ENCODE measurements at regions not wholly inside any gene's neighbourhood (a gene's known extent, or its start where the extent isn't known, plus 50 kb on each side); places are given as distances from the start of the nearest gene placed in this dataset.
A peak's percentile ranks its signal among the peaks of the same experiment; 100 is the strongest.

- TF ChIP-seq BCL11A (IDR thresholded peaks at IDR 0.05; ENCODE audit: low read depth in 2 of 2, low read length in 2 of 2), result no peak
- no peak for TF ChIP-seq HDAC2 (IDR thresholded peaks at IDR 0.05; ENCODE audit: borderline replicate concordance in 1 of 2, low read depth in 2 of 2, low read length in 2 of 2)
- no peak for TF ChIP-seq CBX8 (IDR thresholded peaks at IDR 0.05; ENCODE audit: borderline replicate concordance, low read depth, low read length)
- no peak for TF ChIP-seq MAX (IDR thresholded peaks at IDR 0.05)
- TF ChIP-seq POLR2AphosphoS5 (IDR thresholded peaks at IDR 0.05; ENCODE audit: low read depth, low read length), result no peak
- peak; percentile 80 to 84 for TF ChIP-seq RAD21 (IDR thresholded peaks at IDR 0.05 in 1 of 2, conservative IDR thresholded peaks at IDR 0.05 in 1 of 2; ENCODE audit: low read depth in 2 of 2, low read length in 2 of 2)
- no peak for TF ChIP-seq ATF2 (IDR thresholded peaks at IDR 0.05; ENCODE audit: low read length)
- no peak for TF ChIP-seq RBBP5 (IDR thresholded peaks at IDR 0.05; ENCODE audit: borderline replicate concordance, low read depth, low read length)
- no peak for TF ChIP-seq KDM1A (IDR thresholded peaks at IDR 0.05; ENCODE audit: borderline replicate concordance, low read length)
- no peak for TF ChIP-seq BACH1 (IDR thresholded peaks at IDR 0.05; ENCODE audit: low read length)
- no peak for TF ChIP-seq SIRT6 (IDR thresholded peaks at IDR 0.05; ENCODE audit: low read length)
- 0 out of 2 replicates have a peak, but pooled peaks have one; percentile 9 for TF ChIP-seq JUND (IDR thresholded peaks at IDR 0.05; ENCODE audit: low read length)
- no peak for TF ChIP-seq CHD2 (IDR thresholded peaks at IDR 0.05; ENCODE audit: low read length)
- no peak for TF ChIP-seq EGR1 (IDR thresholded peaks at IDR 0.05; ENCODE audit: borderline replicate concordance, low read depth, low read length)
- no peak for TF ChIP-seq SUZ12 (IDR thresholded peaks at IDR 0.05; ENCODE audit: low read length)
- TF ChIP-seq CTBP2 (IDR thresholded peaks at IDR 0.05; ENCODE audit: borderline replicate concordance, insufficient read depth, insufficient read length, low read length), result no peak
- TF ChIP-seq SP1 (IDR thresholded peaks at IDR 0.05; ENCODE audit: low read depth, low read length), result no peak
- TF ChIP-seq FOSL1 (IDR thresholded peaks at IDR 0.05; ENCODE audit: insufficient read depth, low read depth, low read length), result no peak
- no peak for TF ChIP-seq TCF12 (IDR thresholded peaks at IDR 0.05; ENCODE audit: low read depth, low read length)
- TF ChIP-seq RNF2 (IDR thresholded peaks at IDR 0.05; ENCODE audit: borderline replicate concordance, low read depth, low read length, missing control alignments, poor library complexity, severe bottlenecking), result no peak
These were observed 134.2 kb upstream of the SATB1 start (continued) for GRCh38 chr3:18559331-18559842.

All from H1 (cell line).